HepG2 (cell line): ENCODE measurements at regions not wholly inside any gene's neighbourhood (a gene's known extent, or its start where the extent isn't known, plus 50 kb on each side); places are given as distances from the start of the nearest gene placed in this dataset.

Experiments
- ATAC-seq: fragments of 200-7000 bp; cut with Tn5 transposase; 3 replicates; pipeline ENCODE4 v1.9.1; 2020; ENCODE audit warnings: mild to moderate bottlenecking, moderate library complexity
- BruUV-seq: library from RNA; stranded (reverse); fragments of 400-500 nt; replicated peaks from 2 replicates; lab custom pipeline; 2021; lab: Mats Ljungman, UMichigan
- CTCF ChIA-PET: fragments of 300-600 bp; formaldehyde crosslinking; extraction: SDS; loops from one replicate; lab custom pipeline; 2021; ENCODE audit warnings: low total read pairs, inconsistent platforms, low intra/inter-chr PET ratio; lab: Yijun Ruan, JAX
- POLR2A ChIA-PET: fragments of 350-600 bp; sonication (Branson Sonifier 250); formaldehyde crosslinking; loops from one replicate; lab custom pipeline; 2020; ENCODE audit warnings: antibody characterized with exemption, inconsistent platforms; lab: Yijun Ruan, JAX
- DNase-seq: peaks from one replicate; pipeline ENCODE4 v3.0.0-alpha.2; 2015; ENCODE audit warnings: low spot score
- FAIRE-seq: peaks from 3 replicates; lab custom pipeline; 2011; peaks lifted over from hg19 to GRCh38; lab: Jason Lieb, UNC
- H2AFZ ChIP-seq: one replicate; pipeline ENCODE4 v1.6.1; 2011; ENCODE audit warnings: low read length, inconsistent platforms
- H3K27ac ChIP-seq: fragments of 300-600 bp; 3 replicates; pipeline ENCODE4 v1.8.0; 2011; ENCODE audit warnings: mixed run types, mild to moderate bottlenecking, mixed read lengths, low read length, inconsistent platforms; ENCODE audit not compliant: insufficient read depth; ENCODE audit errors: extremely low read length
- H3K27me3 ChIP-seq, 2 experiments: fragments of 200-600 bp in 1 of 2; 2 replicates in 1 of 2; 3 replicates in 1 of 2; pipeline versions ENCODE4 v1.6.0 to v1.8.0; 2011; ENCODE audit warnings: low read length in 2 of 2, mild to moderate bottlenecking in 2 of 2, moderate library complexity in 2 of 2, inconsistent platforms in 1 of 2; ENCODE audit not compliant: insufficient read depth in 2 of 2, control insufficient read depth in 1 of 2
- H3K36me3 ChIP-seq, 2 experiments: fragments of 200-600 bp in 1 of 2; replicated peaks in 1 of 2; 2 replicates in 1 of 2; 3 replicates in 1 of 2; pipeline versions ENCODE4 v1.5.1 to v1.8.0; 2011; ENCODE audit warnings: low read length in 2 of 2, inconsistent platforms in 1 of 2; ENCODE audit not compliant: insufficient read depth in 2 of 2, control insufficient read depth in 1 of 2
- H3K4me1 ChIP-seq: 2 replicates; pipeline ENCODE4 v1.5.1; 2012; ENCODE audit warnings: low read length, inconsistent platforms; ENCODE audit not compliant: insufficient read depth
- H3K4me2 ChIP-seq: 2 replicates; pipeline ENCODE4 v1.6.0; 2011; ENCODE audit warnings: low read depth, low read length, inconsistent platforms
- H3K4me3 ChIP-seq, 3 experiments: fragments of 200-600 bp in 1 of 3; sonication (generic), shearing (Covaris generic) in 1 of 3; replicated peaks in 1 of 3; 2 replicates each; pipeline ENCODE4 v1.5.1; 2011 to 2016; ENCODE audit warnings: low read length in 3 of 3, inconsistent platforms in 2 of 3, low read depth in 2 of 3, mild to moderate bottlenecking in 2 of 3, control low read depth in 1 of 3, mixed read lengths in 1 of 3; ENCODE audit not compliant: insufficient read depth in 1 of 3
- H3K79me2 ChIP-seq: one replicate; pipeline ENCODE4 v1.6.1; 2011; ENCODE audit warnings: low read length, inconsistent platforms; ENCODE audit not compliant: insufficient read depth
- H3K9ac ChIP-seq: 2 replicates; pipeline ENCODE4 v1.6.0; 2011; ENCODE audit warnings: mild to moderate bottlenecking, low read depth, low read length, inconsistent platforms; ENCODE audit not compliant: insufficient read depth
- H3K9me3 ChIP-seq: 2 replicates; pipeline ENCODE4 v1.5.1; 2012; ENCODE audit warnings: mild to moderate bottlenecking, low read length
- H4K20me1 ChIP-seq: 2 replicates; pipeline ENCODE4 v1.6.0; 2011; ENCODE audit warnings: inconsistent platforms, mild to moderate bottlenecking, low read length, moderate library complexity; ENCODE audit not compliant: insufficient read depth
- ATM ChIP-seq: fragments of 450-650 bp; IDR thresholded peaks from 2 replicates; pipeline ENCODE4 v1.7.1; 2017; ENCODE audit warnings: mild to moderate bottlenecking, borderline replicate concordance
- CTCF ChIP-seq: sonication (generic); formaldehyde crosslinking; IDR thresholded peaks from 2 replicates; pipeline ENCODE4 v1.5.0; 2020; ENCODE audit warnings: mild to moderate bottlenecking, missing genetic modification reagents, moderate library complexity
- HMG20B ChIP-seq: conservative IDR thresholded peaks from 2 replicates; pipeline ENCODE4 v1.6.1; 2016; ENCODE audit warnings: missing genetic modification reagents, missing compliant biosample characterization
- HNRNPH1 ChIP-seq: fragments of 200-400 bp; formaldehyde crosslinking; optimal IDR thresholded peaks from 2 replicates; pipeline ENCODE3; 2017; ENCODE audit warnings: mild to moderate bottlenecking, low read depth, low read length
- NR2F1 ChIP-seq, 2 experiments: fragments of 450-650 bp in 1 of 2; formaldehyde crosslinking in 1 of 2; IDR thresholded peaks; 2 replicates each; pipeline versions ENCODE4 v1.5.0 to v1.6.1; 2016 to 2020; ENCODE audit warnings: mild to moderate bottlenecking in 1 of 2, missing compliant biosample characterization in 1 of 2, missing genetic modification reagents in 1 of 2, moderate library complexity in 1 of 2
- NR3C1 ChIP-seq: sonication (generic); formaldehyde crosslinking; IDR thresholded peaks from 2 replicates; pipeline ENCODE4 v1.4.0; 2020; ENCODE audit warnings: missing genetic modification reagents
- PAF1 ChIP-seq: IDR thresholded peaks from 2 replicates; pipeline ENCODE4 v1.6.1; 2016; ENCODE audit warnings: missing genetic modification reagents, missing compliant biosample characterization
- SIX1 ChIP-seq: sonication (generic); formaldehyde crosslinking; IDR thresholded peaks from 2 replicates; pipeline ENCODE4 v1.4.0; 2020; ENCODE audit warnings: missing genetic modification reagents, borderline replicate concordance
- SIX4 ChIP-seq: sonication (generic); formaldehyde crosslinking; IDR thresholded peaks from 2 replicates; pipeline ENCODE4 v1.4.0; 2020; ENCODE audit warnings: missing genetic modification reagents
- TFE3 ChIP-seq: IDR thresholded peaks from 2 replicates; pipeline ENCODE4 v1.6.1; 2016
- TOE1 ChIP-seq: sonication (generic); formaldehyde crosslinking; IDR thresholded peaks from 2 replicates; pipeline ENCODE4 v1.4.0; 2020; ENCODE audit warnings: mild to moderate bottlenecking, missing genetic modification reagents
- ZMAT5 ChIP-seq: sonication (generic); formaldehyde crosslinking; IDR thresholded peaks from 2 replicates; pipeline ENCODE4 v1.5.0; 2020; ENCODE audit warnings: mild to moderate bottlenecking, low read depth, missing genetic modification reagents, borderline replicate concordance
- ZNF124 ChIP-seq: sonication (generic); formaldehyde crosslinking; IDR thresholded peaks from 2 replicates; pipeline ENCODE4 v1.4.0; 2020; ENCODE audit warnings: missing genetic modification reagents
- ZNF264 ChIP-seq: sonication (generic); formaldehyde crosslinking; IDR thresholded peaks from 2 replicates; pipeline ENCODE4 v1.4.0; 2020; ENCODE audit warnings: missing genetic modification reagents
- ZNF556 ChIP-seq: sonication (generic); formaldehyde crosslinking; IDR thresholded peaks from 2 replicates; pipeline ENCODE4 v1.4.0; 2020; ENCODE audit warnings: mild to moderate bottlenecking, missing genetic modification reagents, borderline replicate concordance
- ZNF768 ChIP-seq: sonication (generic); formaldehyde crosslinking; IDR thresholded peaks from 2 replicates; pipeline ENCODE4 v1.4.0; 2020; ENCODE audit warnings: missing genetic modification reagents
- ZNF773 ChIP-seq: sonication (generic); formaldehyde crosslinking; IDR thresholded peaks from 2 replicates; pipeline ENCODE4 v1.4.0; 2020; ENCODE audit warnings: missing genetic modification reagents, borderline replicate concordance
- ZNF792 ChIP-seq: IDR thresholded peaks from 2 replicates; pipeline ENCODE4 v1.6.1; 2016
- ZSCAN21 ChIP-seq: sonication (generic); formaldehyde crosslinking; IDR thresholded peaks from 2 replicates; pipeline ENCODE4 v1.8.0; 2022; ENCODE audit warnings: mild to moderate bottlenecking, missing genetic modification reagents, moderate library complexity, borderline replicate concordance
- in situ Hi-C: cut with HindIII; loops from 2 replicates; pipeline ENCODE4 v1.10.0; 2017; ENCODE audit warnings: low pct_unique_long_range_greater_than_20kb; ENCODE audit not compliant: extremely low pct_ligation_motif_present
- intact Hi-C: fragments of 100-400 bp; cut with micrococcal nuclease; formaldehyde crosslinking; loops from one replicate; pipeline ENCODE4 v1.10.0; 2022; ENCODE audit not compliant: unreplicated experiment

- H2AFZ ChIP-seq = no peak overlapping the region
- TF ChIP-seq SIX1 (CRISPR knock-in tag) (no peak), ZNF264 (CRISPR knock-in tag) (no peak), NR2F1 (CRISPR knock-in tag; IDR thresholded peaks at IDR 0.05) (no peak), HNRNPH1 (no peak), ZMAT5 (no peak), TOE1 (CRISPR knock-in tag) (no peak), ZNF792 (CRISPR knock-in tag) (no peak), NR3C1 (CRISPR knock-in tag) (no peak), ZNF124 (no peak), TFE3 (CRISPR knock-in tag) (no peak), SIX4 (CRISPR knock-in tag) (no peak), ZSCAN21 (CRISPR knock-in tag) (no peak), ZNF768 (CRISPR knock-in tag) (no peak), ATM (no peak), ZNF556 (no peak), ZNF773 (CRISPR knock-in tag) (no peak), PAF1 (CRISPR knock-in tag) (no peak), HMG20B (CRISPR knock-in tag) (no peak), CTCF (CRISPR knock-in tag) (no peak)
- DNase-seq (no peak), ATAC-seq (no peak), FAIRE-seq (no peak)
- in situ Hi-C loops (no loop called here), intact Hi-C loops (no loop called here)
- H3K79me2 ChIP-seq = no peaks in the 10 kb centered on the region
- peaks cover 88% of the 10 kb centered on the region for H3K9me3 ChIP-seq
- no peaks in the 10 kb centered on the region for H3K4me1 ChIP-seq
- H3K27ac ChIP-seq = no peak overlapping the region
- H3K36me3 ChIP-seq = no peaks in the 10 kb centered on the region
- no TSS peak for BruUV-seq
- no peaks in the 10 kb centered on the region for H3K27me3 ChIP-seq
- POLR2A ChIA-PET = no interaction called here
- no peak overlapping the region for H3K9ac ChIP-seq
- CTCF ChIA-PET = no interaction called here
- no peaks in the 10 kb centered on the region for H4K20me1 ChIP-seq
- no peak overlapping the region for H3K4me2 ChIP-seq
- H3K4me3 ChIP-seq = no peak overlapping the region
Observed at GRCh38 chr16:64654178-64654577, 467.7 kb downstream of the CDH11 start.
